ENCODE measurements at regions not wholly inside any gene's neighbourhood (a gene's known extent, or its start where the extent isn't known, plus 50 kb on each side); places are given as distances from the start of the nearest gene placed in this dataset.
"Not testable (repeated sequence)": the region's sequence is repeated elsewhere in the genome, so short reads cannot be mapped to it uniquely, and the experiment has no call there.

GRCh38 chr4:120561648-120562047 lies 360.9 kb downstream of the PRDM5 start:
- Histone ChIP-seq H3K27me3 (replicated peaks; ENCODE audit: control insufficient read depth, insufficient read depth, low read length) (no peaks in the 10 kb centered on the region), H3K4me3 (ENCODE audit: low read length) (peak overlapping the region; percentile 27), H3K36me3 (ENCODE audit: control insufficient read depth, insufficient read depth, low read length, severe bottlenecking) (no peaks in the 10 kb centered on the region), H3K9ac (ENCODE audit: low read length) (no peak overlapping the region), H3K4me1 (ENCODE audit: control insufficient read depth, insufficient read depth, low read length) (peaks cover 3% of the 10 kb centered on the region), H3K9me3 (ENCODE audit: control insufficient read depth, low read length) (peaks cover 25% of the 10 kb centered on the region)
- no peak for DNase-seq (ENCODE audit: low read depth)

GRCh38 chr4:120557372-120557771 lies 365.2 kb downstream of the PRDM5 start:
- H3K27me3 ChIP-seq (replicated peaks; ENCODE audit: control insufficient read depth, insufficient read depth, low read length), result no peaks in the 10 kb centered on the region
- H3K9ac ChIP-seq (ENCODE audit: low read length), result no peak overlapping the region
- H3K4me1 ChIP-seq (ENCODE audit: control insufficient read depth, insufficient read depth, low read length), result peaks cover 3% of the 10 kb centered on the region
- no peaks in the 10 kb centered on the region for H3K36me3 ChIP-seq (ENCODE audit: control insufficient read depth, insufficient read depth, low read length, severe bottlenecking)
- no peak overlapping the region for H3K4me3 ChIP-seq (ENCODE audit: low read length)
- DNase-seq (ENCODE audit: low read depth), result peak; percentile 64
- H3K9me3 ChIP-seq (ENCODE audit: control insufficient read depth, low read length), result peaks cover 21% of the 10 kb centered on the region

- no peaks in the 10 kb centered on the region for H3K36me3 ChIP-seq (ENCODE audit: control insufficient read depth, insufficient read depth, low read length, severe bottlenecking)
- peaks cover 3% of the 10 kb centered on the region for H3K4me1 ChIP-seq (ENCODE audit: control insufficient read depth, insufficient read depth, low read length)
- no peaks in the 10 kb centered on the region for H3K9me3 ChIP-seq (ENCODE audit: control insufficient read depth, low read length)
- H3K4me3 ChIP-seq (ENCODE audit: low read length), result no peak overlapping the region
- H3K9ac ChIP-seq (ENCODE audit: low read length), result no peak overlapping the region
- no peaks in the 10 kb centered on the region for H3K27me3 ChIP-seq (replicated peaks; ENCODE audit: control insufficient read depth, insufficient read depth, low read length)
- DNase-seq (ENCODE audit: low read depth), result no peak
Measured at GRCh38 chr4:120555058-120555457, 367.5 kb downstream of the PRDM5 start.

GRCh38 chr4:120554086-120554485 lies 368.4 kb downstream of the PRDM5 start:
- Histone ChIP-seq H3K36me3 (ENCODE audit: control insufficient read depth, insufficient read depth, low read length, severe bottlenecking) (no peaks in the 10 kb centered on the region), H3K27me3 (replicated peaks; ENCODE audit: control insufficient read depth, insufficient read depth, low read length) (no peaks in the 10 kb centered on the region), H3K9me3 (ENCODE audit: control insufficient read depth, low read length) (no peaks in the 10 kb centered on the region), H3K9ac (ENCODE audit: low read length) (no peak overlapping the region), H3K4me1 (ENCODE audit: control insufficient read depth, insufficient read depth, low read length) (peaks cover 3% of the 10 kb centered on the region), H3K4me3 (ENCODE audit: low read length) (no peak overlapping the region)
- DNase-seq (ENCODE audit: low read depth), result no peak

- not testable (repeated sequence) for H3K36me3 ChIP-seq (ENCODE audit: control insufficient read depth, insufficient read depth, low read length, severe bottlenecking); H3K27me3 ChIP-seq (replicated peaks; ENCODE audit: control insufficient read depth, insufficient read depth, low read length); H3K9me3 ChIP-seq (ENCODE audit: control insufficient read depth, low read length); H3K9ac ChIP-seq (ENCODE audit: low read length); DNase-seq (ENCODE audit: low read depth); H3K4me1 ChIP-seq (ENCODE audit: control insufficient read depth, insufficient read depth, low read length); H3K4me3 ChIP-seq (ENCODE audit: low read length)
Measured at GRCh38 chr4:120550624-120551220, 371.8 kb downstream of the PRDM5 start.

- Histone ChIP-seq H3K9ac (ENCODE audit: low read length) (no peak overlapping the region), H3K36me3 (ENCODE audit: control insufficient read depth, insufficient read depth, low read length, severe bottlenecking) (no peaks in the 10 kb centered on the region), H3K27me3 (replicated peaks; ENCODE audit: control insufficient read depth, insufficient read depth, low read length) (no peaks in the 10 kb centered on the region), H3K4me3 (ENCODE audit: low read length) (no peak overlapping the region), H3K4me1 (ENCODE audit: control insufficient read depth, insufficient read depth, low read length) (no peaks in the 10 kb centered on the region), H3K9me3 (ENCODE audit: control insufficient read depth, low read length) (no peaks in the 10 kb centered on the region)
- no peak for DNase-seq (ENCODE audit: low read depth)
Measured at GRCh38 chr4:120549011-120549570, 373.4 kb downstream of the PRDM5 start.

GRCh38 chr4:120545391-120545790 lies 377.1 kb downstream of the PRDM5 start:
- Histone ChIP-seq H3K4me1 (ENCODE audit: control insufficient read depth, insufficient read depth, low read length) (no peaks in the 10 kb centered on the region), H3K9me3 (ENCODE audit: control insufficient read depth, low read length) (no peaks in the 10 kb centered on the region), H3K4me3 (ENCODE audit: low read length) (no peak overlapping the region), H3K27me3 (replicated peaks; ENCODE audit: control insufficient read depth, insufficient read depth, low read length) (no peaks in the 10 kb centered on the region), H3K36me3 (ENCODE audit: control insufficient read depth, insufficient read depth, low read length, severe bottlenecking) (no peaks in the 10 kb centered on the region), H3K9ac (ENCODE audit: low read length) (no peak overlapping the region)
- DNase-seq (ENCODE audit: low read depth), result no peak

GRCh38 chr4:120544838-120545237 lies 377.7 kb downstream of the PRDM5 start:
- no peaks in the 10 kb centered on the region for H3K36me3 ChIP-seq (ENCODE audit: control insufficient read depth, insufficient read depth, low read length, severe bottlenecking)
- H3K9ac ChIP-seq (ENCODE audit: low read length), result no peak overlapping the region
- H3K27me3 ChIP-seq (replicated peaks; ENCODE audit: control insufficient read depth, insufficient read depth, low read length), result no peaks in the 10 kb centered on the region

GRCh38 chr4:120540625-120541024 lies 381.9 kb downstream of the PRDM5 start:
- Histone ChIP-seq H3K36me3 (ENCODE audit: control insufficient read depth, insufficient read depth, low read length, severe bottlenecking) (no peaks in the 10 kb centered on the region), H3K4me3 (ENCODE audit: low read length) (no peak overlapping the region), H3K9me3 (ENCODE audit: control insufficient read depth, low read length) (peaks cover 4% of the 10 kb centered on the region), H3K4me1 (ENCODE audit: control insufficient read depth, insufficient read depth, low read length) (no peaks in the 10 kb centered on the region), H3K27me3 (replicated peaks; ENCODE audit: control insufficient read depth, insufficient read depth, low read length) (no peaks in the 10 kb centered on the region), H3K9ac (ENCODE audit: low read length) (no peak overlapping the region)
- no peak for DNase-seq (ENCODE audit: low read depth)

More at GRCh38 chr4:120544838-120545237, 377.7 kb downstream of the PRDM5 start:
- no peaks in the 10 kb centered on the region for H3K4me1 ChIP-seq (ENCODE audit: control insufficient read depth, insufficient read depth, low read length)
- H3K9me3 ChIP-seq (ENCODE audit: control insufficient read depth, low read length), result no peaks in the 10 kb centered on the region
- DNase-seq (ENCODE audit: low read depth), result no peak
- no peak overlapping the region for H3K4me3 ChIP-seq (ENCODE audit: low read length)

- Histone ChIP-seq H3K9me3 (ENCODE audit: control insufficient read depth, low read length) (peaks cover 4% of the 10 kb centered on the region), H3K36me3 (ENCODE audit: control insufficient read depth, insufficient read depth, low read length, severe bottlenecking) (no peaks in the 10 kb centered on the region), H3K4me1 (ENCODE audit: control insufficient read depth, insufficient read depth, low read length) (no peaks in the 10 kb centered on the region), H3K9ac (ENCODE audit: low read length) (no peak overlapping the region), H3K27me3 (replicated peaks; ENCODE audit: control insufficient read depth, insufficient read depth, low read length) (no peaks in the 10 kb centered on the region), H3K4me3 (ENCODE audit: low read length) (no peak overlapping the region)
- DNase-seq (ENCODE audit: low read depth), result no peak
Measured at GRCh38 chr4:120536884-120537283, 385.6 kb downstream of the PRDM5 start.

GRCh38 chr4:120528428-120528827 lies 394.1 kb downstream of the PRDM5 start:
- no peaks in the 10 kb centered on the region for H3K27me3 ChIP-seq (replicated peaks; ENCODE audit: control insufficient read depth, insufficient read depth, low read length)
- DNase-seq (ENCODE audit: low read depth), result no peak

GRCh38 chr4:120526033-120526432 lies 396.5 kb downstream of the PRDM5 start:
- Histone ChIP-seq H3K27me3 (replicated peaks; ENCODE audit: control insufficient read depth, insufficient read depth, low read length) (no peaks in the 10 kb centered on the region), H3K36me3 (ENCODE audit: control insufficient read depth, insufficient read depth, low read length, severe bottlenecking) (no peaks in the 10 kb centered on the region), H3K9me3 (ENCODE audit: control insufficient read depth, low read length) (no peaks in the 10 kb centered on the region), H3K4me3 (ENCODE audit: low read length) (no peak overlapping the region), H3K9ac (ENCODE audit: low read length) (no peak overlapping the region), H3K4me1 (ENCODE audit: control insufficient read depth, insufficient read depth, low read length) (peaks cover 14% of the 10 kb centered on the region)
- DNase-seq (ENCODE audit: low read depth), result no peak

More at GRCh38 chr4:120528428-120528827, 394.1 kb downstream of the PRDM5 start:
- no peaks in the 10 kb centered on the region for H3K4me1 ChIP-seq (ENCODE audit: control insufficient read depth, insufficient read depth, low read length)
- no peak overlapping the region for H3K4me3 ChIP-seq (ENCODE audit: low read length)
- H3K9ac ChIP-seq (ENCODE audit: low read length), result no peak overlapping the region
- H3K9me3 ChIP-seq (ENCODE audit: control insufficient read depth, low read length), result no peaks in the 10 kb centered on the region
- no peaks in the 10 kb centered on the region for H3K36me3 ChIP-seq (ENCODE audit: control insufficient read depth, insufficient read depth, low read length, severe bottlenecking)
